ENCODE measurements at regions not wholly inside any gene's neighbourhood (a gene's known extent, or its start where the extent isn't known, plus 50 kb on each side); places are given as distances from the start of the nearest gene placed in this dataset.

- TF ChIP-seq CTCF (IDR thresholded peaks at IDR 0.05) (no peak), POLR2A (IDR thresholded peaks at IDR 0.05) (no peak), POLR2AphosphoS5 (IDR thresholded peaks at IDR 0.05) (no peak), EP300 (IDR thresholded peaks at IDR 0.05) (no peak)
Measured at GRCh38 chr2:51289045-51289444, 257.1 kb upstream of the NRXN1 start.
